ENCODE measurements at regions not wholly inside any gene's neighbourhood (a gene's known extent, or its start where the extent isn't known, plus 50 kb on each side); places are given as distances from the start of the nearest gene placed in this dataset.

DNA sequence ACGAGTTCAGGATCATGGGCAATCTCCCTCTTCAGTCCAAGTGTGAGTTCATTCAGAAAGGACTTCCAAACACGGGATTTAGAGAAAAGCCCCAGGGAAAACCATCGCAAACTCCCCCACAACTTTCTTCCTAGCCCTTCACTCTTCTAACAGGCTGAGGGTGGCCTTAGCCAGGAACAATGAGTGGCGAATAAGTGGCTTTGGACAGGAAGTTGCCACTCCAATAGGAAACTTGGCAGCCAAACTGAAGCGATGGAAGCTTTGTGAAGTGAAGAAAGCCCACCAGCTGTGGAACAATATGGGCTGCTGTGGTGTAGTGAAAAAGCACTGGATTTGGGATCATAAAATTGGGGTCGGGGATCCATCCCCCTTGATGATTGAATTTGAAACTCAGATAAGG is 193.2 kb downstream of the TEX36 start:
- BruUV-seq (replicated peaks): no TSS peak
- FAIRE-seq: no peak
- no peak overlapping the region for H2AFZ ChIP-seq (ENCODE audit: control insufficient read depth, low read depth, low read length)
- H3K4me2 ChIP-seq (ENCODE audit: control insufficient read depth, insufficient read depth): no peak overlapping the region
- intact Hi-C loops (cut with micrococcal nuclease; ENCODE audit: unreplicated experiment) (no loop called here), in situ Hi-C loops (cut with MboI) (no loop called here)
- H3K9me3 ChIP-seq (replicated peaks; ENCODE audit: control insufficient read depth, insufficient read depth, low read length): no peaks in the 10 kb centered on the region
- ChIA-PET POLR2A (no interaction called here), SMC1A (ENCODE audit: uncharacterized antibody, unreplicated experiment) (no interaction called here), CTCF (no interaction called here), RAD21 (ENCODE audit: unreplicated experiment) (no interaction called here)
- under 1% methylated on average over 6 of the region's 6 CpGs for WGBS (ENCODE audit: insufficient coverage, insufficient replicate concordance, low lambda C conversion rate, missing lambda C conversion rate)
- DNase-seq (ENCODE audit: low read depth, low spot score): no peak
- H3K9ac ChIP-seq (ENCODE audit: control insufficient read depth, insufficient read depth, low read length): no peak overlapping the region
- H3K79me2 ChIP-seq (ENCODE audit: control insufficient read depth, insufficient read depth, low read length): no peaks in the 10 kb centered on the region
- TF ChIP-seq KLF5 (IDR thresholded peaks at IDR 0.05; ENCODE audit: partially characterized antibody): no peak
- no peak overlapping the region for H3K4me3 ChIP-seq
- ATAC-seq: no peak
- no peaks in the 10 kb centered on the region for H3K36me3 ChIP-seq (ENCODE audit: control insufficient read depth in 2 of 2, insufficient read depth in 2 of 2, low read length in 1 of 2)
- H4K20me1 ChIP-seq (ENCODE audit: control insufficient read depth, insufficient read depth): no peaks in the 10 kb centered on the region
- no peak overlapping the region for H3K27ac ChIP-seq (ENCODE audit: control insufficient read depth, insufficient read depth)
- H3K4me1 ChIP-seq (ENCODE audit: control insufficient read depth, insufficient read depth, low read length): no peaks in the 10 kb centered on the region
- H3K27me3 ChIP-seq (replicated peaks in 1 of 2; ENCODE audit: control insufficient read depth in 2 of 2, insufficient read depth in 2 of 2, low read length in 1 of 2): no peaks in the 10 kb centered on the region; a peak in 1 of 4 replicates

DNA sequence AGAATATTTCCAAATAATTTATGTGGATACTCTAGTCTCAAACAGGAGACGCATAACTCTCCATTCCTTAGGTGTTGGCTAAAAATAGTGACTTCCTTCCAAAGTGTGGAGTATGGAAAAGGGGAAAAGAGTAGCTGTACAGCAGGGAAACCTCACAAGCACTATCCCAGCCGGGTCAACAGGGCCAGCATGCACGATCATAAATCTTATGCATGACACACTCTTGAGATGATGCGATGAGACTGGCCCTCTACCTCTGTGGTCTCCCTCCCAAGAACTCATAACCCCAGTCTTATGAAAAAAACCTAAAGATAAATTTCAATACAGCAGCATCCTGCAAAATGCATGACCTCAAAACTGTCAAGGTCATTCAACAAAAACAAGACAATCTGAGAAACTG is 197.3 kb downstream of the TEX36 start:
- H3K4me1 ChIP-seq (ENCODE audit: control insufficient read depth, insufficient read depth, low read length): no peaks in the 10 kb centered on the region
- no peak overlapping the region for H2AFZ ChIP-seq (ENCODE audit: control insufficient read depth, low read depth, low read length)
- in situ Hi-C loops (cut with MboI): no loop called here
- ATAC-seq (no peak), FAIRE-seq (no peak), DNase-seq (ENCODE audit: low read depth, low spot score) (no peak)
- no peak overlapping the region for H3K4me2 ChIP-seq (ENCODE audit: control insufficient read depth, insufficient read depth)
- no peak overlapping the region for H3K9ac ChIP-seq (ENCODE audit: control insufficient read depth, insufficient read depth, low read length)
- H3K27me3 ChIP-seq (replicated peaks in 1 of 2; ENCODE audit: control insufficient read depth in 2 of 2, insufficient read depth in 2 of 2, low read length in 1 of 2): no peaks in the 10 kb centered on the region; a peak in 1 of 4 replicates
- ChIA-PET RAD21 (ENCODE audit: unreplicated experiment) (no interaction called here), SMC1A (ENCODE audit: uncharacterized antibody, unreplicated experiment) (no interaction called here), CTCF (interaction anchor here (1.1 kb wide), 1 partner anchor 38 kb away, joined by 4 read pairs; no protein-coding TSS in a partner anchor), POLR2A (no interaction called here)
- no peaks in the 10 kb centered on the region for H3K36me3 ChIP-seq (ENCODE audit: control insufficient read depth in 2 of 2, insufficient read depth in 2 of 2, low read length in 1 of 2)
- H4K20me1 ChIP-seq (ENCODE audit: control insufficient read depth, insufficient read depth): no peaks in the 10 kb centered on the region
- H3K4me3 ChIP-seq: no peak overlapping the region
- intact Hi-C loops (cut with micrococcal nuclease; ENCODE audit: unreplicated experiment): no loop called here
- H3K79me2 ChIP-seq (ENCODE audit: control insufficient read depth, insufficient read depth, low read length): no peaks in the 10 kb centered on the region
- no peaks in the 10 kb centered on the region for H3K9me3 ChIP-seq (replicated peaks; ENCODE audit: control insufficient read depth, insufficient read depth, low read length)
- BruUV-seq (replicated peaks): no TSS peak
- H3K27ac ChIP-seq (ENCODE audit: control insufficient read depth, insufficient read depth): no peak overlapping the region
- WGBS (ENCODE audit: insufficient coverage, insufficient replicate concordance, low lambda C conversion rate, missing lambda C conversion rate): 29% methylated on average over 4 of the region's 4 CpGs
- TF ChIP-seq JUND (IDR thresholded peaks at IDR 0.05; ENCODE audit: low read depth, low read length) (no peak), HSF1 (IDR thresholded peaks at IDR 0.05; ENCODE audit: low read depth, low read length) (no peak), ETV6 (conservative IDR thresholded peaks at IDR 0.05 in 1 of 2, IDR thresholded peaks at IDR 0.05 in 1 of 2; ENCODE audit: borderline replicate concordance in 1 of 2, low read depth in 1 of 2) (no peak), STAT3 (IDR thresholded peaks at IDR 0.05; ENCODE audit: low read depth, low read length) (no peak), ZNF217 (IDR thresholded peaks at IDR 0.05) (no peak), ZNF622 (IDR thresholded peaks at IDR 0.05) (no peak), SMC3 (IDR thresholded peaks at IDR 0.05; ENCODE audit: borderline replicate concordance, low read length) (no peak), RAD21 (IDR thresholded peaks at IDR 0.05; ENCODE audit: insufficient read depth, low read depth, low read length) (no peak), EZH2 (IDR thresholded peaks at IDR 0.05; ENCODE audit: borderline replicate concordance, control insufficient read depth, low read depth, low read length) (no peak), BMI1 (IDR thresholded peaks at IDR 0.05; ENCODE audit: borderline replicate concordance) (no peak), MTA3 (IDR thresholded peaks at IDR 0.05; ENCODE audit: borderline replicate concordance, low read length) (no peak), PAX5 (IDR thresholded peaks at IDR 0.05; ENCODE audit: borderline replicate concordance, low read depth, low read length) (no peak), TCF12 (IDR thresholded peaks at IDR 0.05; ENCODE audit: low read depth, low read length) (no peak)
